PC-3 (cell line): ENCODE measurements at regions not wholly inside any gene's neighbourhood (a gene's known extent, or its start where the extent isn't known, plus 50 kb on each side); places are given as distances from the start of the nearest gene placed in this dataset.

Experiments used
- CTCF ChIP-seq: fragments of 300-600 bp; sonication (generic); conservative IDR thresholded peaks from 2 replicates; pipeline ENCODE4 v1.5.1; 2017; ENCODE audit warnings: antibody characterized with exemption, low read depth, mild to moderate bottlenecking, low read length
- EZH2 ChIP-seq: fragments of 300-600 bp; sonication (generic); IDR thresholded peaks from one replicate; pipeline ENCODE4 v1.6.1; 2017; ENCODE audit warnings: antibody characterized with exemption, mild to moderate bottlenecking, low read length; ENCODE audit not compliant: unreplicated experiment

DNA sequence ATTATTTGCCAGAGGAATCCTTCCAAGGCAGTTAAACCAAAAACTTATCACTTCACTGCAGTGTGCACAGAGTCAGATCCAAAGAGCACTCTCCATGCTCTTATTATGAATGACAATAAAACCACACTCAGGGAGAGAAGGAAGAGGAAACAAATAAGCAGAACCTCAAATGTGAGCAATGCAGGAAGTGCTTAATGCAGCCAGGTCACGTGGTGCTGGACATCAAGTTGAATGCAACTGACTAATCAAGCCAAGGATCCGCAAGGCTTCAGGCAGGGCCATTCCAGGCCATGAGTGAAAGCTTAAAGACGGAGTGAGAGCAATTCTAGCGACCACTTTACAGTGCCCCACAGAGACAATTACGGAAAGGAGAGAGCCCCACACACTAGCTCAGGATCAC lies 230.4 kb upstream of the PUM3 start:
- TF ChIP-seq EZH2, result no peak
- no peak for TF ChIP-seq CTCF
